GM12875 (cell line): ENCODE measurements at regions not wholly inside any gene's neighbourhood (a gene's known extent, or its start where the extent isn't known, plus 50 kb on each side); places are given as distances from the start of the nearest gene placed in this dataset.
A peak's percentile ranks its signal among the peaks of the same experiment; 100 is the strongest.
"Not testable (repeated sequence)": the region's sequence is repeated elsewhere in the genome, so short reads cannot be mapped to it uniquely, and the experiment has no call there.

Experiments
- H3K4me3 ChIP-seq: one replicate; pipeline ENCODE4 v1.5.1; 2011; ENCODE audit warnings: low read depth, low read length, control low read depth
- CTCF ChIP-seq: IDR thresholded peaks from 2 replicates; pipeline ENCODE4 v1.5.1; 2011; ENCODE audit warnings: low read depth, mild to moderate bottlenecking, control low read depth, inconsistent platforms, low read length, moderate library complexity, borderline replicate concordance; ENCODE audit not compliant: insufficient read depth

GRCh38 chr16:52924162-52924561, 128.5 kb downstream of the CHD9NB start:
- H3K4me3 ChIP-seq, result no peak overlapping the region

GRCh38 chr16:52921104-52921503, 131.6 kb downstream of the CHD9NB start:
- H3K4me3 ChIP-seq, result no peak overlapping the region
- TF ChIP-seq CTCF, result no peak

More at GRCh38 chr16:52924162-52924561, 128.5 kb downstream of the CHD9NB start:
- TF ChIP-seq CTCF, result no peak

- H3K4me3 ChIP-seq, result no peak overlapping the region
- no peak for TF ChIP-seq CTCF
Measured at GRCh38 chr16:52920331-52920730, 132.4 kb downstream of the CHD9NB start.

- no peak overlapping the region for H3K4me3 ChIP-seq
- TF ChIP-seq CTCF, result no peak
Measured at GRCh38 chr16:52914428-52914827, 138.3 kb downstream of the CHD9NB start.

GRCh38 chr16:52912565-52913173, 140.0 kb downstream of the CHD9NB start:
- TF ChIP-seq CTCF, result peak; percentile 81
- H3K4me3 ChIP-seq, result no peak overlapping the region

GRCh38 chr16:52908057-52908456, 144.6 kb downstream of the CHD9NB start:
- H3K4me3 ChIP-seq, result not testable (repeated sequence)

GRCh38 chr16:52906281-52906680, 146.4 kb downstream of the CHD9NB start:
- TF ChIP-seq CTCF, result no peak
- H3K4me3 ChIP-seq, result no peak overlapping the region

GRCh38 chr16:52896478-52897164, 156.1 kb downstream of the CHD9NB start:
- no peak for TF ChIP-seq CTCF
- H3K4me3 ChIP-seq, result no peak overlapping the region
